ENCODE measurements at regions not wholly inside any gene's neighbourhood (a gene's known extent, or its start where the extent isn't known, plus 50 kb on each side); places are given as distances from the start of the nearest gene placed in this dataset.

DNA sequence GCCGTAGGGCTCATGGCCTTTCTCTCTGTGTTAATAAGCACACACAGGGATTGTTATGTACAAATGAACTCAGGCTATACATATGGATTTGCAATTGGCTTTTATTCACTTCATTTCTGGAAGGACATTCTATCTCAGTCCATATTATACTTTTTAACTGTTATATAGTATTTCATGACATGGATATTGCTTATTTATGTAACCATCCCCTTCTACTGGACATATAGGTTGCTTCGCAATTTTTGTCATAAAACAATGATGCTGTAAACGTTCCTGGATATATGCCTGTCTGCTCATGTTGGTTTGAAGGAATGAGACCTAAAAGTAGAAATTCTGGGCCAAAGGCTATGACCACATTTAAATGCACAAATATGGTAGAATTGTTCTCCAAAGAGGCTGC is 158.1 kb downstream of the BCOR start:
- TF ChIP-seq, protein P1, sequence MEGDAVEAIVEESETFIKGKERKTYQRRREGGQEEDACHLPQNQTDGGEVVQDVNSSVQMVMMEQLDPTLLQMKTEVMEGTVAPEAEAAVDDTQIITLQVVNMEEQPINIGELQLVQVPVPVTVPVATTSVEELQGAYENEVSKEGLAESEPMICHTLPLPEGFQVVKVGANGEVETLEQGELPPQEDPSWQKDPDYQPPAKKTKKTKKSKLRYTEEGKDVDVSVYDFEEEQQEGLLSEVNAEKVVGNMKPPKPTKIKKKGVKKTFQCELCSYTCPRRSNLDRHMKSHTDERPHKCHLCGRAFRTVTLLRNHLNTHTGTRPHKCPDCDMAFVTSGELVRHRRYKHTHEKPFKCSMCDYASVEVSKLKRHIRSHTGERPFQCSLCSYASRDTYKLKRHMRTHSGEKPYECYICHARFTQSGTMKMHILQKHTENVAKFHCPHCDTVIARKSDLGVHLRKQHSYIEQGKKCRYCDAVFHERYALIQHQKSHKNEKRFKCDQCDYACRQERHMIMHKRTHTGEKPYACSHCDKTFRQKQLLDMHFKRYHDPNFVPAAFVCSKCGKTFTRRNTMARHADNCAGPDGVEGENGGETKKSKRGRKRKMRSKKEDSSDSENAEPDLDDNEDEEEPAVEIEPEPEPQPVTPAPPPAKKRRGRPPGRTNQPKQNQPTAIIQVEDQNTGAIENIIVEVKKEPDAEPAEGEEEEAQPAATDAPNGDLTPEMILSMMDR (IDR thresholded peaks at IDR 0.05): no peak
- TF ChIP-seq POLR2A (IDR thresholded peaks at IDR 0.05): no peak
